GM12878 (cell line): ENCODE measurements at regions not wholly inside any gene's neighbourhood (a gene's known extent, or its start where the extent isn't known, plus 50 kb on each side); places are given as distances from the start of the nearest gene placed in this dataset.

Experiments
- ATAC-seq: fragments of 200-7000 bp; cut with Tn5 transposase; 3 replicates; pipeline ENCODE4 v1.9.1; 2020; ENCODE audit warnings: mild to moderate bottlenecking, moderate library complexity
- BruUV-seq: library from RNA; stranded (reverse); fragments of 400-500 nt; replicated peaks from 2 replicates; lab custom pipeline; 2021; lab: Mats Ljungman, UMichigan
- CTCF ChIA-PET: fragments of 300-600 bp; sonication (Branson Sonifier 250); formaldehyde crosslinking; extraction: SDS; loops from one replicate; lab custom pipeline; 2021; ENCODE audit warnings: inconsistent platforms; lab: Yijun Ruan, JAX
- POLR2A ChIA-PET: fragments of 350-600 bp; formaldehyde crosslinking; extraction: SDS; loops from one replicate; lab custom pipeline; 2021; ENCODE audit warnings: inconsistent platforms; lab: Charles Lee
- RAD21 ChIA-PET: fragments of 300-600 bp; sonication (Branson Sonifier 250); formaldehyde crosslinking; loops from one replicate; lab custom pipeline; 2023; ENCODE audit warnings: antibody characterized with exemption; ENCODE audit not compliant: unreplicated experiment; lab: Charles Lee
- SMC1A ChIA-PET: fragments of 300-600 bp; sonication (Branson Sonifier 250); formaldehyde crosslinking; loops from one replicate; lab custom pipeline; 2023; ENCODE audit not compliant: unreplicated experiment, uncharacterized antibody; lab: Charles Lee
- DNase-seq: peaks from one replicate; pipeline ENCODE4 v3.0.0-alpha.2; 2011; ENCODE audit warnings: low read depth, low spot score
- FAIRE-seq: peaks from 3 replicates; lab custom pipeline; 2011; peaks lifted over from hg19 to GRCh38; lab: Jason Lieb, UNC
- H2AFZ ChIP-seq: 2 replicates; pipeline ENCODE4 v1.6.0; 2011; ENCODE audit warnings: low read depth, low read length, control low read depth; ENCODE audit not compliant: control insufficient read depth
- H3K27ac ChIP-seq: 2 replicates; pipeline ENCODE4 v1.5.1; 2011; ENCODE audit warnings: control low read depth; ENCODE audit not compliant: control insufficient read depth, insufficient read depth
- H3K27me3 ChIP-seq, 2 experiments: replicated peaks in 1 of 2; 2 replicates each; pipeline versions ENCODE4 v1.6.0 to v1.6.1; 2011; ENCODE audit warnings: low read length in 1 of 2; ENCODE audit not compliant: control insufficient read depth in 2 of 2, insufficient read depth in 2 of 2
- H3K36me3 ChIP-seq, 2 experiments: 2 replicates each; pipeline ENCODE4 v1.5.1; 2011; ENCODE audit warnings: low read length in 1 of 2; ENCODE audit not compliant: control insufficient read depth in 2 of 2, insufficient read depth in 2 of 2
- H3K4me1 ChIP-seq: 2 replicates; pipeline ENCODE4 v1.6.1; 2011; ENCODE audit warnings: mild to moderate bottlenecking, low read length, moderate library complexity, mixed read lengths; ENCODE audit not compliant: control insufficient read depth, insufficient read depth
- H3K4me2 ChIP-seq: 2 replicates; pipeline ENCODE4 v1.6.0; 2011; ENCODE audit warnings: control low read depth; ENCODE audit not compliant: control insufficient read depth, insufficient read depth
- H3K4me3 ChIP-seq: fragments of 200-600 bp; sonication (generic); 2 replicates; pipeline ENCODE4 v1.5.1; 2016
- H3K79me2 ChIP-seq: 2 replicates; pipeline ENCODE4 v1.6.0; 2011; ENCODE audit warnings: low read length; ENCODE audit not compliant: control insufficient read depth, insufficient read depth
- H3K9ac ChIP-seq: 2 replicates; pipeline ENCODE4 v1.8.0; 2011; ENCODE audit warnings: low read length, control low read depth, mixed read lengths; ENCODE audit not compliant: control insufficient read depth, insufficient read depth
- H3K9me3 ChIP-seq: replicated peaks from 3 replicates; pipeline ENCODE4 v1.5.1; 2011; ENCODE audit warnings: mild to moderate bottlenecking, low read length; ENCODE audit not compliant: control insufficient read depth, insufficient read depth
- H4K20me1 ChIP-seq: 2 replicates; pipeline ENCODE4 v1.6.0; 2011; ENCODE audit not compliant: control insufficient read depth, insufficient read depth
- NR2C1 ChIP-seq: fragments of 450-650 bp; IDR thresholded peaks from 2 replicates; pipeline ENCODE4 v1.6.1; 2017; ENCODE audit warnings: antibody characterized with exemption, mild to moderate bottlenecking, moderate library complexity
- RAD21 ChIP-seq: IDR thresholded peaks from 2 replicates; pipeline ENCODE4 v1.6.1; 2011; ENCODE audit warnings: mild to moderate bottlenecking, low read depth, low read length, moderate library complexity; ENCODE audit not compliant: insufficient read depth
- RBBP5 ChIP-seq: fragments of 200-600 bp; sonication (generic); conservative IDR thresholded peaks from 2 replicates; pipeline ENCODE4 v1.6.1; 2016
- RCOR1 ChIP-seq: conservative IDR thresholded peaks from 2 replicates; pipeline ENCODE4 v1.6.1; 2012; ENCODE audit warnings: low read depth, low read length, improper control_type of control experiment
- ZBTB11 ChIP-seq: fragments of 450-650 bp; formaldehyde crosslinking; IDR thresholded peaks from 2 replicates; pipeline ENCODE4 v1.5.0; 2022; ENCODE audit warnings: mild to moderate bottlenecking, missing genetic modification characterization
- ZBTB33 ChIP-seq: fragments of 450-650 bp; IDR thresholded peaks from 2 replicates; pipeline ENCODE4 v1.6.1; 2017; ENCODE audit warnings: mild to moderate bottlenecking
- ZNF592 ChIP-seq: fragments of 450-650 bp; IDR thresholded peaks from 2 replicates; pipeline ENCODE4 v1.6.1; 2017; ENCODE audit warnings: mild to moderate bottlenecking, moderate library complexity
- WGBS: methylation state at CpG from one replicate; pipeline ENCODE4 v1.1.6; 2016; ENCODE audit warnings: low lambda C conversion rate; ENCODE audit not compliant: insufficient replicate concordance, insufficient coverage; ENCODE audit errors: missing lambda C conversion rate; 5-methylcytosine and 5-hydroxymethylcytosine counted together
- in situ Hi-C: fragments of 300-500 bp; cut with MboI; formaldehyde crosslinking; loops from 9 replicates; pipeline ENCODE4 v1.14.3; 2018; ENCODE audit warnings: mixed read lengths
- intact Hi-C: fragments of 100-400 bp; cut with micrococcal nuclease; formaldehyde crosslinking; loops from one replicate; pipeline ENCODE4 v1.14.2; 2022; ENCODE audit not compliant: unreplicated experiment

- TF ChIP-seq ZBTB11 (CRISPR knock-in tag) = no peak
- no peak for TF ChIP-seq RCOR1
- TF ChIP-seq ZNF592 = no peak
Observed at GRCh38 chr16:54655121-54655590, 275.5 kb upstream of the IRX5 start (continued).

- no peaks in the 10 kb centered on the region for H3K27me3 ChIP-seq
- TF ChIP-seq RAD21 (no peak), NR2C1 (no peak), RBBP5 (no peak), ZBTB33 (no peak)
- no peaks in the 10 kb centered on the region for H4K20me1 ChIP-seq
- no peak overlapping the region for H3K9ac ChIP-seq
- BruUV-seq = no TSS peak
- 49% methylated on average over 12 of the region's 12 CpGs for WGBS
- H3K79me2 ChIP-seq = no peaks in the 10 kb centered on the region
- H3K27ac ChIP-seq = no peak overlapping the region
- no peaks in the 10 kb centered on the region for H3K36me3 ChIP-seq
- intact Hi-C loops = no loop called here
- FAIRE-seq = no peak
- no peak overlapping the region for H3K4me2 ChIP-seq
- in situ Hi-C loops = no loop called here
- SMC1A ChIA-PET = no interaction called here
- no peaks in the 10 kb centered on the region for H3K4me1 ChIP-seq
- no peak for ATAC-seq
- no peaks in the 10 kb centered on the region; the same call in 2 of the 3 replicates for H3K9me3 ChIP-seq
- no peak overlapping the region for H2AFZ ChIP-seq
- CTCF ChIA-PET = no interaction called here
- no peak for DNase-seq
- no peak overlapping the region for H3K4me3 ChIP-seq
- RAD21 ChIA-PET = no interaction called here
- POLR2A ChIA-PET = no interaction called here
Observed at GRCh38 chr16:54654429-54654828, 276.2 kb upstream of the IRX5 start.
